NOMO-1 treated with dmso at 0.1 percent for 144 hours (cell line): ENCODE measurements at regions not wholly inside any gene's neighbourhood (a gene's known extent, or its start where the extent isn't known, plus 50 kb on each side); places are given as distances from the start of the nearest gene placed in this dataset.

Experiments
- DNase-seq: peaks from one replicate; lab custom pipeline; 2025; ENCODE audit not compliant: unreplicated experiment; lab: John Stamatoyannopoulos, UW

DNA sequence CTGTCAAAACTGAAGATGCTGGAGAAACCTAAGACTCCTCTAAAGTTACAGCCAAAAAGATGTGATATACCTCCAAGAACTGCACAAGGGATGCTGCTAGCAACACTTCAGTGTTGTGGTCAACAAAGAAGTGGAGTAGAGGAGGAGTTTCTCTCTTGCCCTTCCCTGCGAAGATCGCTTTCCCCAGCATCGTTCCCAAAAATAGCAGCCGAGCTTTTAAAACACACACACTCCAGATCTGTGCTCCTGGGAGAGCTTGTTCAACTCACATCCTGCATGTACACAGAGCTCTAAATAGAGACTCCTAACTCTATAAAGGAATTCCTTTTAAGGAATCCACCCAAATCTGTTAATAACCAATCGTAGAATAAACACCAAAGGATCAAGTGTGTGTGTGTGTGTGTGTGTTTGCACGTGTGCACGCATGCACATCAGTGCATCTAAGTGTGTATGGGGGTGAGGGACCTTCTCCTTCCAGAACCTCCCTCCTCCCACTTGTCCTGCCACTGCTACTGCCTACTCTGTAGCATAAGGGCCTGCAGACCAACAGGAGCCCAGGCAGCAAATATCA lies 58.5 kb downstream of the PSMG1 start:
- no peak for DNase-seq

DNA sequence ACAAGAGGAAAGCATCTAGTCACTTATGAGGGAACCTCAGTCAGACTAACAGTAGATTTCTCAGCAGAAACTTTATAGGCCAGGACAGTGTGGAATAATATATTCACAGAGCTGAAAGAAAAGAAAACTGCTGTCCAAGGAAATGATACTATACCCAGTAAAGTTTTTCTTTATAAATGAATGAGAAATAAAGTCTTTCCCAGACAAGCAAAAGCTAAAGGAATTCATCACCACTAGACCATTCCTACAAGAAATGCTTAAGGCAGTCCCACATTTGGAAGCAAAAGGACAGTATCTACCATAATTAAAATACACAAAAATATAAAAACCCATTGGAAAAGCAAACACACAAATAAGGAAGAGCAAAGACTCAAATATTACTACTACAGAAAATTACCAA lies 59.9 kb downstream of the PSMG1 start:
- no peak for DNase-seq

DNA sequence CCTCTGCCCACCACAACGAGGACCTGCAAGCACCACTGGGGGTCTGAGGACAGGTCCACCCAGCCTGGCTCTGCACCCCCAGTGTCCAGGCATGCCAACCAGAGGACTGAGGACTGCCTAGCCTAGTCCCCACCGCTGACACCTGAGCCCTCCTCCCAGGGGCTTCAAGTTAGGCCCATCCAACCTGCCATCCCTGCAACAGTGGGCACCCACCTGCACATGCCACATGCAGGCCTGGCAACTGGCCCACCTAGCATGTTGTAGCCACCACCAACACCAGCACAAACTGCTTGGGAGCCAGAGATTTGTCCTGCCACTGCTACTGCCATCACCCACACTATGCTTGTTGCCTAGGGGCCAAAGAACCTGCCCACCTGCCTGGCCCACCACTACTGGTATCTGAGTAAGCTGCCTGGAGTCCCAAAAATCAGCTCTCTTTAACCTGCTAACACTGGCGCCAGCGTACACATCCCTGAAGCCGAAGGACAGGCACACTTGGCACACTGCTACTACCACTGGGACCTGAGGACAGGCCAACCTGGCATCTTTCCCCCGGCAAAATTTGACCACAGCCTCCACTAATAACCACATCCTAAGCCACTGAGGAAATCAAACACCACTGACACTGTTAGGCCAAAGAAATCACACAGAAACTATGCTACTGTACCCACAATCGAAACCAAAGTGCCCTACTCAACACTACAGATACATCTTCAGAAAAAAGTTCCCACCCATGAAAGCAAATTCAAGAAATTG lies 61.5 kb downstream of the PSMG1 start:
- DNase-seq = no peak

DNA sequence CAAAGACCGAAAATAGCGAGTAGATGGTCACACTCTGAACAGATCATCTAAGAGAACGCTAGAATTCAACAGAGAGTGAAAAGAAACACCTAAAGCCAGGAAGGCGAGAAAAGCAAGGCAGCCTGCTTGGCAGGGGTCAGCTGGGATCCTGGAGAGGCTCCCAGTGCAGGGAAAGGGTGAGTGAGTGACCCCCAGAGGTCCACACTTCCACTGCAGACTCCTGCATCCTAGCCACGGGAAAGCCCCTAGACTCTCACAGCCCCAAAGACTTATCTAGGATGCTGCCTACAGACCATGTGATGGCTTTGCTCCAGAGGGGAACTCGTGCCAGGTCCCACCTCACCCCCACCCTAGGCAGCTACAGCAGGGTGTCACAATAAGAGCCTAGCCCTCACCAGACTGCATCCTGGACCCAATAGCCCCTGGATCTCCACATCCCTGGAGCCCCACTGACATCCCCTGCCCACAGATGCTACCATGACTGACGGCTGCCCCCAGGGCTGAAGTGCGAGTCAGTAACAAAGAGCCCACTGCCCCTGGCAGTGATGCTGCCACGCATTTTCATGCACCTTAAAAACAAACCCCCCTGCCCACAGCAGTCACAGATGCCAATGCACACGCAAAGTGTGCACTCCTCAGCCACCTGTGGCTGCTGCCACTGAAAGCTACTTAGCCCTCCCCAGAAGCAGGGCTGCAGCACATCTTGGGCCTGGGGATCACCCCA lies 62.2 kb downstream of the PSMG1 start:
- no peak for DNase-seq

DNA sequence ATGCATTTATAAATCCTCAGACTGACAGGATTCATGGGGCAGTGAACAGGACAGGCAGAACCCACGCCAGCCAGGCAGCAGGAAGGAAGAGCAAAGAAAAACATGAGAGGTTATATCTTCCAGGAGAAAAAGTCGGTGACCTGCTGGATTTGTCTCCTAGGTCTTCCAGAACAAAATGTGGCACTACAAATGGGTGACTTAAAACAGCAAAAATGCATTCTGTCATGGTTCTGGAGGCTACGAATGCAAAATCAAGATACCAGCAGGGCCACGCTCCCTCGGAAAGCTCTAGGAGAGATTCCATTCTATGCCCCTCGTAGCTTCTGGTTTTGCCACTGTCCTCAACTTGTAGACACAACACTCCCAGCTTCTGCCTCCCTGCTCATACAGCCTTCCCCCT lies 63.4 kb downstream of the PSMG1 start:
- no peak for DNase-seq

DNA sequence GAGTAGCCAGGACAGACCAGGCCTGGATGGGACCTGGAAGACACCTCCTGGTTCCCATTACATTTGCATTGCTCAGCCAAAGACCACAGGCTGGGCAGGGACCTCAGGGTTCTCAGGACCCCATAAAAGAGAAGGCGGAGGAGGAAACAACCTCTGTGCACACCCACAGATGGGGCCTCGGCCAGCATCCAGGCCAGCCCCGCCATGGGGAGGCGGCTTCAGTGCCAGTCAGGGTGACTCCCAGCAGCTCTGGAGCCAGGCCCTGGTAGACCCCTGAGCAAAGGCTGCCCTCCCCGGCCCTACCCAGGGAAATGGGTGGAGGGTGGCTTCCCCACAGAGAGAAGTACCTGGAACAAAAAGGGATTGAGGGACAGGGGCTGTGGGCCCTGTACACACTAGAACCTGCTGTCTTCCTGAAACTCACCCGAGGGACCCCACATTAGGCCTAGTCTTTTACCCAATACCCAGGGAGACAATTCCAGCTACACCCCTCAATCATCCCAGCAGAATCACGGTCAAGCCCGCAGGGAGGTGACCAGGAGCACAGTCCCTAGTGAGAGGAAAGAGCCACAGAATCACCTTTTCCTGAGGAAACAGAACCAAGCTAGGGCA lies 64.5 kb downstream of the PSMG1 start:
- DNase-seq = no peak

DNA sequence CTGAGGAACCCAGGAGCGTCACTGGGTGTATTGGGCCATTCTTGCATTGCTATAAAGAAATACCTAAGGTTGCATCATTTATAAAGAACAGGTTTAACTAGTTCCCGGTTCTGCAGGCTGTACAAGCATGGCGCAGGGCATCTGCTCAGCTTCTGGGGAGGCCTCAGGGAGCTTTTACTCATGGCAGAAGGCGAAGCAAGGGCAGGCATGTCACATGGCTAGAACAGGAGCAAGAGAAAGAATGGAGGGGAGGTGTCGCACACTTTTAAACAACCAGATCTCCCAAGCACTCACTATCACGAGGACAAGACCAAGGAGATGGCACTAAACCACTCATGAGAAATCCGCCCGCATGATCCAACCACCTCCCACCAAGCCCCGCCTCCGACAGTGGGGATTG lies 65.2 kb downstream of the PSMG1 start:
- DNase-seq = no peak

DNA sequence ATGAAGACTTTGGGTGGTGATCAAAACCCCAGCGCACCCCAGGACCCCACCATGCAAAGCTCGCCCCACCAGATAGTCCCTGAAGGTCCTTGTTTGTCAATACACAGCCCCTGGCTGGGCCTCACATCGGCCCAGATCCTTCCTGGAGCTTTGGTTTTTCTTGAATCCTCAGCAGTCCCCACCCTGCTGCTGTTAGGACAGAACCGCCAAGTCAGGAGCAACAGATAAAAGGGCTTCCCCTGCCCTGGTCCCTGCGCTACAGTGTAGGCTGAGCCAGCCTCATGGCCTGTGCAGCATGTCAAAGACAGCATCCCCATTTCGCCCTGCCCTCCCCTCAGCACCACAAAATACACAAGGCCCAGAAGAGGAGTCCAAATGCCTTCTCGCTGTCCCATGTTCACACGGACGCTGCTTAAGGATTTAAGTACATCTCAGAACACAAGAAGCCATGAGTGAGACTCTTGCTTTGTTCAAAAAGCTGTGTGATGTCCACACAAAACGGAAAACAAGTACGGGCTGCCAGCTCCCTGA lies 65.7 kb downstream of the PSMG1 start:
- DNase-seq = no peak

DNA sequence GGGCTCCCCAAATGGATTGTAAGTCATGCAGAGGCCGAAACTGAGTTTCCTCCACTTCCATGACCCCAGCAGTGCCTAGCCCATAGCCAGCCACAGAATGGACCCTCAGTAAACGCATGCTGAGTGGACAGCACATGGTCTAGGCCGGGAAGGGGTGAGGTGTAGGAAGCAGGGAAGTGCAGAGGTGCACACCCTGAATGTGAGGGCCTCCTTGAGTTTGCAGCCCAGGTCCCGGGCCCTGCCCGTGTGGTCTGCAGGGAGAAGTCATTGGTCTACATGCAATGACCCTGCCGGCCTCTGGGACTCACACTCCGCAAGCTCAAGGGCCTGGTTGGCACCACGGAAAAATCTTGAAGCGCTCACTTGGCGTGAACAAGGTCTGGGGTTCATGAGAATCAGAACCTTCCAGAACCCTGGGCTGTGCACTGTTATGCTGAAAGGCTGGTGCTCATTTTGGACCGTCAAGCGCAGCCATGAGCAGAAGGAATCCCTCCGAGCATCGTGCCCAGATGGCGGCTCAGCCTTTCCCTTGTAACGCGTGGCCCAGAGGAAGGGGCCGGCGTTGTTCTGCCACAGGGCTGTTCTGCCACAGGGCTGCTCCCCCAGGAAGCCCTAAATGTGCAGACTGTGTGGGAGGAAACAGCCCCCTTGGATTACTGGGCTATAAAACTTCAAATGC lies 66.4 kb downstream of the PSMG1 start:
- no peak for DNase-seq

DNA sequence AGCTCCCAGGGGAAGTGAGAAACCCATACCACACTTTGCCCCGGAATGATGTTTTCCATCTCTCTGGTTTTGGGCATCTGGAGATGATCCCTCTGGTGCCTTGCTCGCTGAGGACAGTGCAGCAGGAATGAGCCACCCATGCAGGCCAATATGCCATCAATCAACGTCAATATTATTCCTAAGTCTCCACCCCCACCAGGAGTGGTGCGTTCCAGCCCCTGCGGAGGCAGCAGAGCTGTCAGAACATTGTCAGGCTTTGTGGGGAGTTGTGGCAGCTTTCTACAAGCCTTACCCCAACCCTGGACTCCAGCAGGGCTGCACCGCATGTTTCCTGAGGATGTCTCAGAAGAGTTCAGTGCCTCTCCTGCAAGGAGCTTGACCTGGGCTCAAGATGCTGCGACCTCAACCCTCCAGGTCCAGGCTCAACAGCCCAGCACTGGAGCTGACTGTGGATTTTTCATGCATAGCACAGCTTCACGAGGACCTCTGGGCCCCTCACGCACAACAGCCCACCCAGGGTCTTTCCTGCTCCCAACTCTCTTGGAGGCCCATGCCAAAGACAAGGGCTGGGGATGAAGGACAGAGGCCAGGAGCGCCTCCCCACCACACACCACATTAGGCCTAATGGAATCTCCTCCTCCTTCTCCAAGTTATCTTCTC lies 67.5 kb downstream of the PSMG1 start:
- DNase-seq = no peak

DNA sequence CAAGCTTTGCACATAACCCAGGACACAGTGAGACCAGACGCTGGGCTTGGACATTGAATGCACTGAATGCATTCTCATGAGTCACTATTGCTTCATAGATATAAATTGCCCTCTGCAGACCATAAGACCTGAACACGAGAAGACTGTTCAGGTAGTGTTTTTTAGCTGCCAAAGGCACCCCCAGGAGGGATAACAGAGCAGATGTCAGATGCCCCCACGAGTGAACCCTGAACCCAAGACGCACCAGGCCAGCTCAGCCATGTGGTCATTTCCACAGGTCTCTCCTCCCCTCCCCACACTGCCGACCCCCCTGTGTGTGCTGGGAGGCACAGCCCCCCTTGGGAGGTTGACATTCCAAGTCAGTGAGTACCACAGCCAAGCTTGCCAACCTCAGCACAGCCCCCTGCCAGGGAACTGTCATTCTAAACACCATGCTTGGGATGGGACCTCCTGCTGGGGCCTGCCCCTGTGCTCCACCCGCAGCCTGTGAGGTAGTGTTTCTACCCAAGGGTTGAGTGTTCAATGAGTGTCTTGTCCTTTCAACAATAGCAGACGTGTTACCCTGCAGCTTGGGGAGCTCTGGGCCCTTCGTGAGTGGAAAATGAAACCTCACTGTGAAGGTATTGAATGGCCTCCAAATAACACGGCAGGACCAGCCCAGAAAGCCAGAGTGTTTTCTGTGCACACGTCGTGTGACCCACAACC lies 68.2 kb downstream of the PSMG1 start:
- DNase-seq = no peak

DNA sequence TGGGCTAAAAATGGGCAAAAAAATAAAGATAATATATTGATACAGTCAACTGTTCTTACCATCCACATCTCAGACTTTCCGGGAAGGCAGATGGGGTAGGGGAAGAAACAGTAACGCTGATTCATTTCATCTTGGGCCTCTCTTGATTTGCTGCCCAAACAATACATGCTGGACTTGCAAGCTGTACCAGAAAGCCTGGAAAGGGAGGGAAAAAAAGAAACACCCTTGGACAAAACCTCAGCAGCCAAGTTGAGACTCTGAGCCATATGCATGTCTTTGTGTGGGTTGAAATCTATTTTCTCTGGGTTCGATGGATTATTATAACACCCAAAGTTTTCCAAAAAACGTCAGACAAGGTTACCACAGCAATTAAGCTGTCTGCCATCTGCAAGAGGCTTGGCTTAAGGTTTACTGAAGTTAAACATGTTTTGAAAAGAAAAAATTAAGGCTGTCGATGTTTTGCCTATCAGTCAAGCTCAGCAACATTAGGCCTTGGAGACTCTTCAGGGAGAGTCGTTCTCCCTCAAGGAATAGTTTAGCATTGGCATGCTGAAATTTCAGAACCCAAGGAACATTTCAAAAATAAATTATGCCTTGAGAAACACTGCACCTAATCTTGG lies 71.2 kb downstream of the PSMG1 start:
- no peak for DNase-seq

DNA sequence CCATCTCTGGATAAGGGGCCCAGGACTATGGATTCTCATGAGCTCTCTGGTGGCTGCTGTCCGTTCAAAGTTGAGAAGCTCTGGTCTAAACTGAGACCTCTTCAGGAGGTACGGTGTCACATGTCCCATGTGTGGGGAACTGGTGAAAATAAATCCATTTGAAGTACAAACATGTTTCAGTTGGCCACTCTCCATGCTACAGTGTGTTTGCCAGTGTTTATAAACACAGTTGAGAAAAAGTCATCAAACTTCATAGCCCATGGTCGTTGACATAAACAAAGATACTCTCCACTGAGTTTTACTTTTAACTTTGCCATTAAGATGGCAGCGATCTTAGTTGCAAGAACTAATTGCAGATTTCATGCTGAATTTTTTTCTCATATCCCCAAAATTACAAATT lies 72.8 kb downstream of the PSMG1 start:
- DNase-seq = no peak

DNA sequence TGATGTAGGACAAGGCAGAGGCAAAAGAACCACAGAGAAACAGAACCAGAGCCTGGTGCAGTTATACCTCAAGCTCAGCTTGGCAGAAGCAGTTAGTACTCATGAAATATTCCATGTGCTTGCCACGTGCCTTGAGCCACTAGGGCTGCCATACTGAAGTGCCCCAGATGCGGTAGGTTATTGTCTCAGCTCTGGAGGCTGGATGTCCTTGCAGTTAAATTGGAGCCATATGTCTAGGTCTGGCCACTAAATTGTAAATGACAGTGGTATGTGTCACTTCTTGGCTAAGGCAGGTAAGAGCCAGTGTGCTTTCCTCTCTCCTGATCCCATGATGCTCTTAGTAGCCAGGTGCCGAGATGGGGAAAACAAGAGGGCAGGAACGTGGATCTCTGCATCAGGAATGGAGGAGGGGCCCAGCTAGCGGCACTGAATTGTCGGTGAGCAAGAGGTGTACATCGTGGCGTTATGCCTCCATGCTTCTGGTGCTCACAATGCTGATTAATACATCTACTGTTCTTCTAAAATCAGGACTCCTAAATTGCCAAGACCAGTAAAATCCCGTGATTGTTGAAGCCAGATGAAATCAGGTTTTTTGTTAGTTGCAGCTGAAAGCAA lies 73.5 kb downstream of the PSMG1 start:
- no peak for DNase-seq

DNA sequence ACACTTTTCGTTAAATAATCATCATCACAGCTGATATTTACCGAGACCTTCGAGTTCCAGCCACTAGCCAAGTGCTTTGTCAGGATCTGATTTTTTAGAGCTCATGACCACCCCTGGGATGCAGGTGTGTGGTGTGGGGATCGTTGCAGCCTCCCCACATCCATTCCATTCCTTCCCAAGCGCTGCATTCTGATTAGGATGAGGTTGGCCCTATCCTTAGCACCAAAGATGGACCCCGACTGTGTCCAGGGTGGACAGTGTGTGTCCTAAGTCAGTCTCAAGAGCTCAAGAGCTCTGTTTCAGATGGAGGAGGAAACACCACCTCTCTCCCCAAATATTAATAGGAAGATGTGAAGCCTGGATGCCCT lies 74.1 kb downstream of the PSMG1 start:
- DNase-seq = no peak

DNA sequence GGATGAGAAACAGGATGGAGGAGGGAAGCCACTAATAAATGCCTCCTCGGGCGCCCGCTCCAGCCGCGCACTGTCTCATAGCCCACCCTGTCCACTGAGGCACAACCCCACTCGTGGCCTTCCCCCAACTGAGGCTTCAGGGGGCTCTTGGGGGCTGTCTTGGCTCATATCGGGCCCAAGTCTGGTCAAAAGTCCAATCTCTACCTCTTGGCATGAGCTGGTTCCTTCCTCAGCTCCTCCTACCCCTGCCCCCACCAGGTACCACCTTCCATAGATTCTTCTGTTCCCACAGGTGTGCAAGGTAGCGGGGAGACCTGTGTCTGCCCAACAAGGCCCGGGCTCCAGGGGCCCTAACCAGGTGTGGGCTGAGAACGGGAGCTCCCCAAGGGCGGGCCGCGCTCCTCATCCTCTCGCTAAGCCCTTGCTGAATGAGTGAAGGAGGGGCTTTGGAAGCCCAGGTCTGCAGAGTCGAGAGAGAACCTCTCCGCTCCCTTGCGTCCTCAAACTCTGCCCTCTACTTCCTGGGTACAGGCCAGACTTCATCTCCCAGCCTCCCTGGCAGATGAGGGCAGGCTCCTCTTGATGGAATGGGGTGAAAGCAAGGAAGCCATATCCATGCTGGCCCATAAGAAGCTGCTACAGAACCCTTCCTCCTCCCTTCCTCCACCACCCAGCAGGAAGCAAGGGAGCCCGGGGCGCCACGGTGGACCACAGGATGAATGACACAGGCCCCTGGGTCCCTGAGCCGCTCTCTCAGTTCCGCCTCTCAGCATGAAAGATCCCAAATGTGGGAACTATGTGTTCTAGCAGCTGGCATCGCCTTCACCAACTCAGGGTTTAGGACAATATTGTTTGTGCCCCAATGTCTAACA lies 74.7 kb downstream of the PSMG1 start:
- no peak for DNase-seq

DNA sequence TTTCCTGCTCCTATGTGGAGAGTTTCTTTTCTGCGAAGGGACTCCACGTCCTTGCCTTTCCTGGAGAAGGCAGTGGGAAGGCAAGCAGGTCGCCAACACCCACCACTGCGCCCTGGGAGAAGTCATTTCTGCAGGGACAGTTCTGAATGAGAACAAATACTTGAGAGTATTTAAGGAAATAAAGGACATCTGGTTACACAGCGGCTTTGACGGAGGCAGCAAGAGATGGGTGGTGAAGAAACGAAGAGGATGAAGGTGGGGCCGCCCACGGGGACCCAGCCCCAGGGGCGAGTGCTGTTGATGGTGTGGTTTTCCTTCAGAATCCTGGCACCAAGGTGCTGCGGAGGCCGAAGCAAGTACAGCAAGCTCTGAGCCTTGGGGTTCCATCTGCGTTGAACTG lies 75.5 kb downstream of the PSMG1 start:
- no peak for DNase-seq

DNA sequence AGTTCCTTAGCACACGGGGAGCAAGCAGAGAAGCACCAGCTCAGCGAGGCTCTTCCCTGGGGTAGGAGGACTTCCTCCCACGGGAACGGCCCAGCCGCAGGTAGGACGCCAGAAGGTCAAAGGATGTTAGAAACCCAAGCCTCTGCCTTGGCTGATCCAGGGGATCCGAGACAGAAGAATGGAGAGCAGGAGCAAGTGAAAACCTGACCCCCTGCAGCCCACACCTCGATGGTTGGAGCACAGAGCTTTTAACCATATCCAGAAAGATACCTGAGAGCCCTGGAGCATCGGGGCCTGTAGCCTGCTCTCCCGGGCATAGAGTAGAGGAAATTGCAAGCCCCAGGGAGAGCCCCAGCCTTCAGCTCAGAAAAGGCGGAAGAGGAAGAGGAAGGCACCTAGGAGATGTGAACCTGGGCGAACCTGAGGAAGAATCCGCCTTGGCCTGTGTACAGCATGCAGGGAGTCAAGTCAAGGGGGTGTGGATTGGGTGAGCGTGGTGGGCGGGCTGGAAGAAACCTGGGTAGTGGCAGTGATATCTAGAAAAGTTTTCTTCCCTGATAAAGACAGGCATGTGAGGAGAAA lies 76.3 kb downstream of the PSMG1 start:
- no peak for DNase-seq
